Body of pancreas (tissue), 4 donors: ENCODE measurements at regions not wholly inside any gene's neighbourhood (a gene's known extent, or its start where the extent isn't known, plus 50 kb on each side); places are given as distances from the start of the nearest gene placed in this dataset.

ENCODE experiments used
- ATAC-seq: fragments of 150-250 bp; one replicate; pipeline ENCODE4 v1.9.1; 2016
- DNase-seq, 4 donors: peaks; one replicate each; pipeline ENCODE4 v3.0.0-alpha.2; 2019
- H3K27ac ChIP-seq, 4 donors: fragments of 200-600 bp; sonication (generic); 1 replicate in 3 of 4; 2 replicates in 1 of 4; pipeline versions ENCODE4 v1.5.1 to v1.6.1; 2016 to 2019; ENCODE audit warnings: mild to moderate bottlenecking in 1 of 4, mixed read lengths in 1 of 4, moderate library complexity in 1 of 4
- H3K27me3 ChIP-seq, 2 donors: fragments of 200-600 bp; sonication (generic); one replicate each; pipeline ENCODE4 v1.6.0; 2016; ENCODE audit warnings: mild to moderate bottlenecking in 1 of 2
- H3K36me3 ChIP-seq, 2 donors: fragments of 200-600 bp; sonication (generic); replicated peaks in 1 of 2; 2 replicates each; pipeline ENCODE4 v1.5.1; 2016; ENCODE audit warnings: low read depth in 2 of 2; ENCODE audit not compliant: insufficient read depth in 1 of 2
- H3K4me1 ChIP-seq: fragments of 200-600 bp; sonication (generic); one replicate; pipeline ENCODE4 v1.6.0; 2016
- H3K4me3 ChIP-seq, 2 donors: fragments of 200-600 bp; sonication (generic); 1 replicate in 1 of 2; 2 replicates in 1 of 2; pipeline ENCODE4 v1.5.1; 2016 to 2019
- H3K9me3 ChIP-seq, 3 donors: fragments of 200-600 bp; sonication (generic); 1 replicate in 2 of 3; 2 replicates in 1 of 3; pipeline ENCODE4 v1.5.1; 2016
- CTCF ChIP-seq, 7 experiments: fragments of 450-650 bp in 4 of 7; fragments of 200-600 bp in 3 of 7; sonication (generic) in 3 of 7; IDR thresholded peaks; one replicate each; pipeline ENCODE4 v1.5.1; 2016 to 2019; ENCODE audit warnings: antibody characterized with exemption in 7 of 7
- POLR2A ChIP-seq, 3 donors: fragments of 450-650 bp; IDR thresholded peaks; one replicate each; pipeline ENCODE4 v1.6.1; 2016; ENCODE audit warnings: antibody characterized with exemption in 3 of 3, mild to moderate bottlenecking in 2 of 3
- WGBS, 2 donors: methylation state at CpG; one replicate each; pipeline ENCODE4 v1.1.5; 2017; 5-methylcytosine and 5-hydroxymethylcytosine counted together
- intact Hi-C: fragments of 100-400 bp; cut with DNase I; formaldehyde crosslinking; loops from one replicate; pipeline ENCODE4 v1.15.1; 2023

GRCh38 chr9:84163052-84163650 is 177.4 kb downstream of the SLC28A3 start:
- no peak for DNase-seq
- Histone ChIP-seq H3K9me3 (no peaks in the 10 kb centered on the region), H3K4me3 (no peak overlapping the region), H3K27ac (no peak overlapping the region), H3K4me1 (no peaks in the 10 kb centered on the region), H3K27me3 (no peaks in the 10 kb centered on the region), H3K36me3 (no peaks in the 10 kb centered on the region)
- intact Hi-C loops: no loop called here
- WGBS, 2 donors: 63 to 68% methylated on average over 5 of the region's 5 CpGs
- TF ChIP-seq POLR2A (IDR thresholded peaks at IDR 0.05): no peak
- no peak for TF ChIP-seq CTCF (IDR thresholded peaks at IDR 0.05)
- no peak for ATAC-seq

DNA sequence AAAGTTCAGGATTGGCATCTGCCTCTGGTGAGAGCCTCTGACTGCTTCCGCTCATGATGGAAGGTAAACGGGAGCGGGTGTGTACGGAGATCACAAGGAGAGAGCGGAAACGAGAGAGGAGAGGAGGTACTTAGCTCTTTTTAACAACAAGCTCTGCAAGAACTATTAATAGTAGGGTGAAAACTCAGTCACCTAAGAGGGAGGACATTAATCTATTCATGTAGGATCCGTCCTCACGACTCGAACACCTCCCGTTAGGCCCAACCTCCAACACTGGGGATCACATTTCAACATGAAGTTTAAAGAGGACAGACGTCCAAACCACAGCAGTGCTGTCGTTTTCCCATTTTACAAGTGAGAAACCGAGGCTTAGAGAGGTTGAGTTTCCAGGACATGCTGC is 173.7 kb downstream of the SLC28A3 start:
- H3K9me3 ChIP-seq: no peaks in the 10 kb centered on the region
- DNase-seq (no peak), ATAC-seq (no peak)
- H3K4me1 ChIP-seq: no peaks in the 10 kb centered on the region
- no peaks in the 10 kb centered on the region for H3K27me3 ChIP-seq
- TF ChIP-seq CTCF (IDR thresholded peaks at IDR 0.05): no peak
- TF ChIP-seq POLR2A (IDR thresholded peaks at IDR 0.05): no peak
- intact Hi-C loops: no loop called here
- H3K27ac ChIP-seq: no peak overlapping the region
- H3K36me3 ChIP-seq: no peaks in the 10 kb centered on the region
- 46 to 66% methylated on average over 13 of the region's 13 CpGs for WGBS, 2 donors
- no peak overlapping the region for H3K4me3 ChIP-seq

GRCh38 chr9:84169240-84169639 is 171.3 kb downstream of the SLC28A3 start:
- intact Hi-C loops: no loop called here
- ATAC-seq: no peak
- Histone ChIP-seq H3K27me3 (no peaks in the 10 kb centered on the region), H3K36me3 (no peaks in the 10 kb centered on the region), H3K9me3 (no peaks in the 10 kb centered on the region), H3K27ac (peak overlapping the region in 1 of 4 donors; percentile 75), H3K4me1 (no peaks in the 10 kb centered on the region), H3K4me3 (no peak overlapping the region)
- no peak for TF ChIP-seq POLR2A (IDR thresholded peaks at IDR 0.05)
- TF ChIP-seq CTCF (IDR thresholded peaks at IDR 0.05): no peak
- no peak for DNase-seq

DNA sequence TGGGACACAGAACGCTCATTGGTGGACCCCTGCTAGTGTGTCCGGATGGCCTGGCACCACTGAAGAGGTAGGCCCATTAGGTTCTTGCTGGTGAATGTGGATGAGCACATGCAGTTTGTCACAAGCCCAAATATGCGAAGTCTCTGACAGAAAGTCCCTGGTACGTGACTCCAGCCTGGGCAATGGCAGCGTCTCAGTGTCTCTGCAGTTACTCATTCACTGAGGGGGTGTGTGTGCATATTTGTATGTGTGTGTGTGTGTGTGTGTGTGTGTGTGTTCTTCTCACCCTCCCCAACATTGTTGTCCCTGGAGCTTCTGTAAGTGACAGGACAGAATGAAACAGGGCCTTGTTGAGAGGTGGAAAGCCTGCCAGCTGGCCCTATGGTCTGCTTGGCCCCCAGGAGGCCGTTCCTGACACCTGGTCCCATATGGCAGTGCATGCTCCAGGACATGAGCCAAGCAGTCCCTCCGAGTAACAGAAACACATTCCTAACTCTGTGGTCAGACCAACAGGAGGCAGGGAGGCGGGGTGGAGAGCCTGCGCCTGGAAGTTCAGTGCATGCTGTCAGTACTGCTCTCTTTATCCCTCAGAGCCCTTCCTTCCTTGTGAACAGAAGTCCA is 169.9 kb downstream of the SLC28A3 start:
- no peak overlapping the region for H3K4me3 ChIP-seq
- intact Hi-C loops: loop anchor here (10.0 kb wide), 1 partner anchor 226 kb away; no protein-coding TSS in a partner anchor
- H3K27ac ChIP-seq: peak overlapping the region in 3 of 4 donors; percentile 58 to 75 (median 69)
- ATAC-seq: peak; percentile 95
- WGBS, 2 donors: 51 to 52% methylated on average over 8 to 9 of the region's 9 CpGs
- H3K27me3 ChIP-seq: no peaks in the 10 kb centered on the region
- peak in 1 of 3 donors; percentile 34 for TF ChIP-seq POLR2A (IDR thresholded peaks at IDR 0.05)
- peak in 4 of 7 experiments; percentile 9 to 25 (median 23) for TF ChIP-seq CTCF (IDR thresholded peaks at IDR 0.05)
- DNase-seq: peak; percentile 72 to 93 (median 86)
- no peaks in the 10 kb centered on the region for H3K36me3 ChIP-seq
- no peaks in the 10 kb centered on the region for H3K4me1 ChIP-seq
- no peaks in the 10 kb centered on the region for H3K9me3 ChIP-seq

DNA sequence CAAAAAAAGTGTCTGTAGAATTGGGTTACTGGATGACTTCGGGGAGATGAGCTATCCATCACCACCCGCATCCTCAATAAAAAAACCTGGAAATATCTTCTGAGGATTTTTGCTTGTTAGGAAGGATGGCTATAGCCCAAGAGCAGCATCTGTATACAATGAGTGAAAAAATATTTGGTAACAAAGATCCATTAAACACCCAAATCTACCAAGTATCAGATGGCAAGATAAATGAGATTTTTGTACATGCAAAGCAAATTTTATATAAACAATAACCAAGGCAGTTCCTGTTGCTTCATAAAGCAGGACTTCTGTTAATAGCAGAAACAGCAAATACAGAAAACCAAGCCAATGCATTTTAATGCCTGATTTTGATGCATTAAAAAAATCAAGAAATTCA is 166.6 kb downstream of the SLC28A3 start:
- ATAC-seq (no peak), DNase-seq (no peak)
- no peak overlapping the region for H3K27ac ChIP-seq
- H3K9me3 ChIP-seq: no peaks in the 10 kb centered on the region
- TF ChIP-seq CTCF (IDR thresholded peaks at IDR 0.05) (no peak), POLR2A (IDR thresholded peaks at IDR 0.05) (no peak)
- H3K36me3 ChIP-seq: no peaks in the 10 kb centered on the region
- no peak overlapping the region for H3K4me3 ChIP-seq
- WGBS, 2 donors: 69 to 78% methylated on average over 2 of the region's 2 CpGs
- H3K27me3 ChIP-seq: no peaks in the 10 kb centered on the region
- H3K4me1 ChIP-seq: no peaks in the 10 kb centered on the region
- intact Hi-C loops: loop anchor here (10.0 kb wide), 1 partner anchor 229 kb away; no protein-coding TSS in a partner anchor
